Colonic mucosa (tissue), 4 donors: ENCODE measurements at regions not wholly inside any gene's neighbourhood (a gene's known extent, or its start where the extent isn't known, plus 50 kb on each side); places are given as distances from the start of the nearest gene placed in this dataset.

Experiments
- DNase-seq: peaks from one replicate; pipeline ENCODE4 v3.0.0-alpha.2; 2020
- H3K27ac ChIP-seq: fragments of 200-600 bp; one replicate; pipeline ENCODE4 v1.8.0; 2021
- H3K27me3 ChIP-seq: fragments of 200-600 bp; one replicate; pipeline ENCODE4 v1.8.0; 2021
- H3K36me3 ChIP-seq: fragments of 200-600 bp; one replicate; pipeline ENCODE4 v1.8.0; 2021
- H3K4me1 ChIP-seq: fragments of 200-600 bp; one replicate; pipeline ENCODE4 v1.8.0; 2021; ENCODE audit warnings: mild to moderate bottlenecking
- H3K4me3 ChIP-seq: fragments of 200-600 bp; one replicate; pipeline ENCODE4 v1.8.0; 2021
- H3K9ac ChIP-seq, 2 donors: one replicate each; pipeline ENCODE4 v1.7.0; 2013; ENCODE audit warnings: control low read depth in 2 of 2, low read depth in 2 of 2, low read length in 2 of 2
- H3K9me3 ChIP-seq: fragments of 200-600 bp; one replicate; pipeline ENCODE4 v1.8.0; 2021
- CTCF ChIP-seq: fragments of 200-600 bp; IDR thresholded peaks from one replicate; pipeline ENCODE4 v1.8.0; 2022; ENCODE audit warnings: antibody characterized with exemption, mild to moderate bottlenecking
- intact Hi-C: fragments of 100-400 bp; cut with DNase I; formaldehyde crosslinking; loops from one replicate; pipeline ENCODE4 v1.14.1; 2022
- donor health status: healthy.
- donor health status: DM: no; HTN: no; CAD: no.
- donor health status: DM: no; HTN: no; CAD: no.

- Histone ChIP-seq H3K4me1 (no peaks in the 10 kb centered on the region), H3K9ac (no peak overlapping the region), H3K27me3 (no peaks in the 10 kb centered on the region), H3K36me3 (no peaks in the 10 kb centered on the region), H3K9me3 (no peaks in the 10 kb centered on the region), H3K27ac (no peak overlapping the region), H3K4me3 (no peak overlapping the region)
- intact Hi-C loops: no loop called here
- no peak for TF ChIP-seq CTCF
- no peak for DNase-seq
Measured at GRCh38 chr2:239470151-239470900, 69.5 kb upstream of the HDAC4 start.

- no peak for DNase-seq
- Histone ChIP-seq H3K9me3 (no peaks in the 10 kb centered on the region), H3K9ac (no peak overlapping the region), H3K4me3 (no peak overlapping the region), H3K36me3 (no peaks in the 10 kb centered on the region), H3K27ac (no peak overlapping the region), H3K27me3 (no peaks in the 10 kb centered on the region), H3K4me1 (no peaks in the 10 kb centered on the region)
- intact Hi-C loops: no loop called here
- no peak for TF ChIP-seq CTCF
Measured at GRCh38 chr2:239469106-239469960, 68.5 kb upstream of the HDAC4 start.

GRCh38 chr2:239468491-239469105, 67.8 kb upstream of the HDAC4 start:
- no peak overlapping the region for H3K27ac ChIP-seq
- H3K9ac ChIP-seq: no peak overlapping the region
- TF ChIP-seq CTCF: no peak
- intact Hi-C loops: no loop called here
- H3K4me3 ChIP-seq: no peak overlapping the region
- no peak for DNase-seq
- no peaks in the 10 kb centered on the region for H3K27me3 ChIP-seq
- H3K9me3 ChIP-seq: no peaks in the 10 kb centered on the region
- H3K36me3 ChIP-seq: no peaks in the 10 kb centered on the region
- H3K4me1 ChIP-seq: no peaks in the 10 kb centered on the region

- no peak overlapping the region for H3K4me3 ChIP-seq
- no peak overlapping the region for H3K9ac ChIP-seq
- H3K27ac ChIP-seq: no peak overlapping the region
- no peaks in the 10 kb centered on the region for H3K9me3 ChIP-seq
- intact Hi-C loops: no loop called here
- no peaks in the 10 kb centered on the region for H3K27me3 ChIP-seq
- no peak for TF ChIP-seq CTCF
- no peak for DNase-seq
- H3K36me3 ChIP-seq: no peaks in the 10 kb centered on the region
- no peaks in the 10 kb centered on the region for H3K4me1 ChIP-seq
Measured at GRCh38 chr2:239467956-239468490, 67.2 kb upstream of the HDAC4 start.

GRCh38 chr2:239467281-239467955, 66.6 kb upstream of the HDAC4 start:
- intact Hi-C loops: no loop called here
- Histone ChIP-seq H3K27ac (no peak overlapping the region), H3K9me3 (no peaks in the 10 kb centered on the region), H3K36me3 (no peaks in the 10 kb centered on the region), H3K27me3 (no peaks in the 10 kb centered on the region), H3K4me3 (no peak overlapping the region), H3K9ac (no peak overlapping the region), H3K4me1 (no peaks in the 10 kb centered on the region)
- no peak for TF ChIP-seq CTCF
- DNase-seq: no peak
